ENCODE measurements at regions not wholly inside any gene's neighbourhood (a gene's known extent, or its start where the extent isn't known, plus 50 kb on each side); places are given as distances from the start of the nearest gene placed in this dataset.

DNA sequence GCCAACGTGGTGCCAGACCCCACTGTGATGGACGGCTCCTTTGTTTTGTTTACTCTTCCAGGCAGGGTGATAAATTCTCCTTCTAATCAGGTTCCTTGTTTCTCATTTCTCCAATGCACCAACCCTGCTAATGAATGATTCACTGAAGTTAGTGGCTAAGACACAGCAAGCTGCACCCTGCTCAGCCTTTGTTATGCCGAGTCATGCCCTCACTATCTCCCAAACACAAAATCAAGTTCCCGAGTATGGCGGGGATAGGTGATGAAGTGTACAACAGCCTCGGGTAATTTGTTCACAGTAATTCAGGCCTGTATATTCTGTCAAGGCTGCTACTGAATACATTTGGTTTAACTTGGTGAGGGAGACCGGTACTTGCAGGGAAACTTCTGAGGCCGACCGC is 83.8 kb upstream of the HS3ST4 start:
- TF ChIP-seq, protein P1, sequence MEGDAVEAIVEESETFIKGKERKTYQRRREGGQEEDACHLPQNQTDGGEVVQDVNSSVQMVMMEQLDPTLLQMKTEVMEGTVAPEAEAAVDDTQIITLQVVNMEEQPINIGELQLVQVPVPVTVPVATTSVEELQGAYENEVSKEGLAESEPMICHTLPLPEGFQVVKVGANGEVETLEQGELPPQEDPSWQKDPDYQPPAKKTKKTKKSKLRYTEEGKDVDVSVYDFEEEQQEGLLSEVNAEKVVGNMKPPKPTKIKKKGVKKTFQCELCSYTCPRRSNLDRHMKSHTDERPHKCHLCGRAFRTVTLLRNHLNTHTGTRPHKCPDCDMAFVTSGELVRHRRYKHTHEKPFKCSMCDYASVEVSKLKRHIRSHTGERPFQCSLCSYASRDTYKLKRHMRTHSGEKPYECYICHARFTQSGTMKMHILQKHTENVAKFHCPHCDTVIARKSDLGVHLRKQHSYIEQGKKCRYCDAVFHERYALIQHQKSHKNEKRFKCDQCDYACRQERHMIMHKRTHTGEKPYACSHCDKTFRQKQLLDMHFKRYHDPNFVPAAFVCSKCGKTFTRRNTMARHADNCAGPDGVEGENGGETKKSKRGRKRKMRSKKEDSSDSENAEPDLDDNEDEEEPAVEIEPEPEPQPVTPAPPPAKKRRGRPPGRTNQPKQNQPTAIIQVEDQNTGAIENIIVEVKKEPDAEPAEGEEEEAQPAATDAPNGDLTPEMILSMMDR (IDR thresholded peaks at IDR 0.05) = no peak
- no peak for TF ChIP-seq EP300 (IDR thresholded peaks at IDR 0.05)
